Neuronal stem cell (in vitro differentiated cells): ENCODE measurements at regions not wholly inside any gene's neighbourhood (a gene's known extent, or its start where the extent isn't known, plus 50 kb on each side); places are given as distances from the start of the nearest gene placed in this dataset.
"Not testable (repeated sequence)": the region's sequence is repeated elsewhere in the genome, so short reads cannot be mapped to it uniquely, and the experiment has no call there.

Experiments
- DNase-seq: peaks from one replicate; pipeline ENCODE4 v3.0.0-alpha.2; 2013; ENCODE audit warnings: low spot score
- H2AFZ ChIP-seq: one replicate; pipeline ENCODE4 v1.6.1; 2013; ENCODE audit warnings: mild to moderate bottlenecking, low read length, inconsistent platforms
- H2AK5ac ChIP-seq: 2 replicates; pipeline ENCODE4 v1.6.1; 2013; ENCODE audit warnings: low read depth, mild to moderate bottlenecking, inconsistent platforms, low read length, moderate library complexity, mixed read lengths
- H2BK120ac ChIP-seq: 2 replicates; pipeline ENCODE4 v1.6.1; 2013; ENCODE audit warnings: low read depth, mild to moderate bottlenecking, inconsistent platforms, low read length, moderate library complexity, mixed read lengths
- H2BK12ac ChIP-seq: one replicate; pipeline ENCODE4 v1.6.1; 2013; ENCODE audit warnings: low read length, inconsistent platforms
- H2BK15ac ChIP-seq: 2 replicates; pipeline ENCODE4 v1.6.1; 2013; ENCODE audit warnings: mild to moderate bottlenecking, low read length, inconsistent platforms, mixed read lengths
- H2BK5ac ChIP-seq: one replicate; pipeline ENCODE4 v1.6.1; 2013; ENCODE audit warnings: inconsistent platforms, mild to moderate bottlenecking, low read length, moderate library complexity
- H3K14ac ChIP-seq: one replicate; pipeline ENCODE4 v1.6.1; 2013; ENCODE audit warnings: low read length, inconsistent platforms
- H3K18ac ChIP-seq: 2 replicates; pipeline ENCODE4 v1.6.1; 2013; ENCODE audit warnings: low read length, inconsistent platforms
- H3K23ac ChIP-seq: 2 replicates; pipeline ENCODE4 v1.6.1; 2013; ENCODE audit warnings: low read depth, mild to moderate bottlenecking, mixed read lengths, low read length, inconsistent platforms; ENCODE audit not compliant: poor library complexity
- H3K27ac ChIP-seq: replicated peaks from 3 replicates; pipeline ENCODE4 v1.5.1; 2013; ENCODE audit warnings: low read length, inconsistent platforms
- H3K27me3 ChIP-seq, 3 experiments: 2 replicates each; pipeline ENCODE4 v1.6.1; 2013; ENCODE audit warnings: low read length in 3 of 3, mild to moderate bottlenecking in 2 of 3, inconsistent platforms in 1 of 3, low read depth in 1 of 3, mixed read lengths in 1 of 3, moderate library complexity in 1 of 3; ENCODE audit not compliant: control insufficient read depth in 3 of 3, insufficient read depth in 3 of 3
- H3K36me3 ChIP-seq, 2 donors: replicated peaks in 1 of 2; 2 replicates each; pipeline ENCODE4 v1.6.1; 2013; ENCODE audit warnings: low read length in 2 of 2; ENCODE audit not compliant: control insufficient read depth in 2 of 2, insufficient read depth in 2 of 2
- H3K4ac ChIP-seq: 2 replicates; pipeline ENCODE4 v1.6.1; 2013; ENCODE audit warnings: inconsistent platforms, mild to moderate bottlenecking, low read length, moderate library complexity
- H3K4me1 ChIP-seq, 2 donors: 1 replicate in 1 of 2; 2 replicates in 1 of 2; pipeline ENCODE4 v1.6.1; 2013; ENCODE audit warnings: low read length in 2 of 2, low read depth in 1 of 2; ENCODE audit not compliant: control insufficient read depth in 2 of 2, insufficient read depth in 1 of 2
- H3K4me2 ChIP-seq: one replicate; pipeline ENCODE4 v1.6.1; 2013; ENCODE audit warnings: mild to moderate bottlenecking, low read length, inconsistent platforms; ENCODE audit not compliant: insufficient read depth, poor library complexity, severe bottlenecking
- H3K4me3 ChIP-seq, 2 donors: 2 replicates each; pipeline ENCODE4 v1.5.1; 2013; ENCODE audit warnings: low read length in 2 of 2, mild to moderate bottlenecking in 2 of 2, inconsistent platforms in 1 of 2, moderate library complexity in 1 of 2
- H3K79me1 ChIP-seq: one replicate; pipeline ENCODE4 v1.6.1; 2013; ENCODE audit warnings: low read depth, mild to moderate bottlenecking, inconsistent platforms, low read length, moderate library complexity
- H3K9ac ChIP-seq: one replicate; pipeline ENCODE4 v1.6.1; 2013; ENCODE audit warnings: mild to moderate bottlenecking, low read depth, low read length, inconsistent platforms; ENCODE audit not compliant: poor library complexity
- H3K9me3 ChIP-seq, 2 donors: replicated peaks in 1 of 2; 2 replicates each; pipeline versions ENCODE3 to v1.6.1; 2013; ENCODE audit warnings: low read length in 2 of 2, mild to moderate bottlenecking in 2 of 2, inconsistent platforms in 1 of 2, low read depth in 1 of 2, mixed read lengths in 1 of 2, moderate library complexity in 1 of 2; ENCODE audit not compliant: control insufficient read depth in 2 of 2, insufficient read depth in 1 of 2
- H4K8ac ChIP-seq: one replicate; pipeline ENCODE4 v1.6.1; 2013; ENCODE audit warnings: low read depth, mild to moderate bottlenecking, inconsistent platforms, low read length, moderate library complexity
- H4K91ac ChIP-seq: one replicate; pipeline ENCODE4 v1.6.1; 2013; ENCODE audit warnings: low read length, low read depth, mild to moderate bottlenecking, inconsistent platforms; ENCODE audit not compliant: poor library complexity
- WGBS, 2 donors: extraction: QIAGEN DNeasy Blood & Tissue Kit; methylation state at CpG; one replicate each; pipeline ENCODE4 v1.1.7; 2013; ENCODE audit warnings: missing lambda C conversion rate in 2 of 2, mixed read lengths in 1 of 2; ENCODE audit not compliant: insufficient read length in 2 of 2, insufficient replicate concordance in 1 of 2; ENCODE audit errors: extremely low coverage in 2 of 2; 5-methylcytosine and 5-hydroxymethylcytosine counted together

DNA sequence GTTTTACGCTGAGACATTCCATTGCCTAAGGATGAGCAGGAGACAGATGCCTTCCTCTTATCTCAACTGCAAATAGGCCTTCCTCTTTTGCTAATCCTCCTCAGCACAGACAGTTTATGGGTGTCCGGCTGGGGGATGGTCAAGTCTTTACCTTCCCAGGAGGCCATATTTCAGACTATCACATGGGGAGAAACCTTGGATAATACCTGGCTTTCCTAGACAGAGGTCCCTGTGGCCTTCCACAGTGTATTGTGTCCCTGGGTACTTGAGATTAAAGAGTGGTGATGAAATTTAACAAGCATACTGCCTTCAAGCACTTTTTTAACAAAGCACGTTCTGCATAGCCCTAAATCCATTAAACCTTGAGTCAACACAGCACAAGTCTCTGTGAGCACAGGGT is 1816.7 kb upstream of the DEFB115 start:
- DNase-seq, H2BK5ac ChIP-seq, H2BK12ac ChIP-seq, H3K27me3 ChIP-seq, H2BK15ac ChIP-seq, H3K9ac ChIP-seq, H3K23ac ChIP-seq, H2BK120ac ChIP-seq, H3K4me3 ChIP-seq, H3K4me2 ChIP-seq, H3K27ac ChIP-seq, H3K4me1 ChIP-seq, H3K9me3 ChIP-seq, H4K8ac ChIP-seq, H3K18ac ChIP-seq, H3K14ac ChIP-seq, H3K36me3 ChIP-seq, H2AK5ac ChIP-seq, H3K79me1 ChIP-seq, H3K4ac ChIP-seq, H4K91ac ChIP-seq, H2AFZ ChIP-seq: not testable (repeated sequence)
- WGBS, 2 donors = no CpG with 5 or more reads among the region's 3 CpGs

DNA sequence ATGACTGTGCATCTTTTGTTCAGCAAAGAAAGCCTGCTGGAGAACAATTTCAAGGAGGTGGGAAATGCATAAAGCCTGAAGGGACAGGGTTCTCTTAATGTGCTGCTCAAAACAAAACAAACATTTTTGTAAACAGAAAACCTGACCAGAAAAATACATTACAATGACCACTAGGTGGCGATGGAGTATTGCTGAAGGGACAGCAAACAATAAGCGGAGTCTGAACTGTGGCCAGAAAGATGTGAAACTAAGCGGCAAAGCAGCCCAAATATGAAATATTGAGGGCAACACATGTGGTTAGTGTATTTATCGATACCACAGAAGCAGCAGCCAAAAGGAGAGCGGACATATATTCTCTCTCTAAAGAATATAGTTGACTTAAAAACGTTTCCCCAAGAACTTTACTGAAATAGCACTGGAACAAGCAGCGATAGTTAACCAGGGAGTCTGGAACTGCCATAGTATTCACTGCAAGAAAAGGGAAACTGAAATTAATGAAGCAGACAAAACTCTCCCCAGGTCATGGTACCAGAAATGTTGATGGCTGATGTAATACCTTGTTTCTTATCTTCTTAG is 1814.2 kb upstream of the DEFB115 start:
- not testable (repeated sequence) for H3K23ac ChIP-seq

DNA sequence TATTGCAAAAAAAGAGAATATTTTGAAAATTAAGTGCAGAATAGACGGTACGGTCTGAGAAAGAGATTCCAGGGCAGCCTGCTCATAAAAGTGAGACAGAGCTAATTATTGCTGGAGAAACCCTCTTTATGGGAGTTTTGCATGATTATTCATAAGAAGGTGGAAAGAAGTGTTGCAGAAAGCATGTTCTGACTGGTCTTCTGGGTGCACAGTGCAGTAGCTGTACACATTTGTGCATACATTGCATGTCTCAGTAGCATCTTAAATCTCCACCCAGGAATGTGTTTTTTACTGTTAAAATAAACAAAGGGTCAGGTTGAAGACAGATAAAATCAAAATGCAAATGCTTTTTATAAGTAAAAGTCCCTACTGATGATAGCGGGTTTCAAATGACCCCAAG is 1813.6 kb upstream of the DEFB115 start:
- no peak for DNase-seq
- no CpG with 5 or more reads among the region's 3 CpGs for WGBS, 2 donors

More for the DNA sequence above, 1814.2 kb upstream of the DEFB115 start:
- H3K4me2 ChIP-seq, H3K4me3 ChIP-seq, H3K9ac ChIP-seq, H2BK120ac ChIP-seq, H2BK12ac ChIP-seq, H3K18ac ChIP-seq, H3K79me1 ChIP-seq, H4K91ac ChIP-seq, H2AFZ ChIP-seq, H2BK5ac ChIP-seq, H3K27me3 ChIP-seq, H3K36me3 ChIP-seq, H2AK5ac ChIP-seq, H3K14ac ChIP-seq, H3K9me3 ChIP-seq, H4K8ac ChIP-seq, H3K4me1 ChIP-seq, H3K27ac ChIP-seq, H2BK15ac ChIP-seq, H3K4ac ChIP-seq, DNase-seq: not testable (repeated sequence)
- WGBS, 2 donors = no CpG with 5 or more reads among the region's 7 CpGs

DNA sequence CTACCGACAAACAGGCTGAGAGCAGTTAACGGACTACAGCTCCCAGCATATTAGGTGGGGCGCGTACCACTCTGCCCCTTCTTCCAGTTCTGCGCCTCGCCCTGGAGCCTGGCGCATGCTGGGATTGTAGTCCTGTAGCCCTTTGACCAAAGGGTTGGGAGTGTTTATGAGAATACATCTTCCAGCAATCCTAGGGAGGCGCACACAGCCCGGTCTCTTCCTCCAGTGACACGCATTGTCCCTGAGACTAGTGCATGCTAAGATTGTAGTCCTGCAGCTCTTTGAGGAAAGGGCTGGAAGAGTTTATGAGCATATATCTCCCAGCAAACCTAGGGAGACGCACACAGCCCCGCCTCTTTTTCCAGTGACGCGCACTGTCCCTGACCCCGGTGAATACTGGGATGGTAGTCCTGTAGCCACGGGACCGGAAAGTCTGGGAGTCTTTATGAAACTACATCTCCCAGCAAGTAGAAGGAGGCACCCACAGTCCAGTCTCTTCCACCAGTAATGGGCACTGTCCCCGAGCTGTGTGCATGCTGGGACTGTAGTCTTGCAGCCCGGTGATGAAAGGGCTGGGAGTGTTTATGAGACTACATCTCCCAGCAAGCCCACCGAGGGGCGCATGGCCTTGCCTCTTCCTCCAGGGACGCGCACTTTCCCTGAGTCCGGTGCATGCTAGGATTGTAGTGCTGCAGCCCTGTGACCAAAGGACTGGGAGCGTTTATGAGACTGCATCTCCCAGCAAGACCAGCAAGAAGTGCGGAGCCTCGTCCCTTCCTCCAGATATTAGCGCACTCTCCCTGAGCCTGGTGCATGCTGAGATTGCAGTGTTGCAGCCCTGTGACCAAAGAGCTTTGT is 1812.2 kb upstream of the DEFB115 start:
- H3K14ac ChIP-seq, H2BK5ac ChIP-seq, H4K8ac ChIP-seq, H2BK15ac ChIP-seq, H3K79me1 ChIP-seq, H3K27ac ChIP-seq, H2AK5ac ChIP-seq, DNase-seq, H3K4me2 ChIP-seq, H3K18ac ChIP-seq, H3K4me1 ChIP-seq, H4K91ac ChIP-seq, H3K4ac ChIP-seq, H3K27me3 ChIP-seq, H2AFZ ChIP-seq, H3K23ac ChIP-seq, H2BK12ac ChIP-seq, H3K4me3 ChIP-seq, H3K36me3 ChIP-seq, H3K9ac ChIP-seq, H3K9me3 ChIP-seq, H2BK120ac ChIP-seq: not testable (repeated sequence)
- WGBS, 2 donors = no CpG with 5 or more reads among the region's 28 CpGs

More for the DNA sequence above, 1813.6 kb upstream of the DEFB115 start:
- H3K4me2 ChIP-seq = no peak overlapping the region
- no peak overlapping the region for H2BK12ac ChIP-seq
- no peak overlapping the region for H2AK5ac ChIP-seq
- H2BK5ac ChIP-seq = no peak overlapping the region
- no peak overlapping the region for H3K23ac ChIP-seq
- no peak overlapping the region for H2BK120ac ChIP-seq
- H3K79me1 ChIP-seq = no peaks in the 10 kb centered on the region
- no peak overlapping the region for H2AFZ ChIP-seq
- no peak overlapping the region for H2BK15ac ChIP-seq
- H3K36me3 ChIP-seq = no peaks in the 10 kb centered on the region
- H3K14ac ChIP-seq = no peak overlapping the region
- H3K27ac ChIP-seq = no peak overlapping the region
- H4K91ac ChIP-seq = no peak overlapping the region
- peaks cover 0 to 4% of the 10 kb centered on the region in 2 donors for H3K9me3 ChIP-seq
- H3K4ac ChIP-seq = no peak overlapping the region
- no peak overlapping the region for H4K8ac ChIP-seq
- H3K4me1 ChIP-seq = no peaks in the 10 kb centered on the region
- no peak overlapping the region for H3K4me3 ChIP-seq
- no peak overlapping the region for H3K18ac ChIP-seq
- H3K9ac ChIP-seq = no peak overlapping the region
- no peaks in the 10 kb centered on the region for H3K27me3 ChIP-seq
